NB4 (cell line): ENCODE measurements at regions not wholly inside any gene's neighbourhood (a gene's known extent, or its start where the extent isn't known, plus 50 kb on each side); places are given as distances from the start of the nearest gene placed in this dataset.

Source experiments
- MYC ChIP-seq: IDR thresholded peaks from 2 replicates; pipeline ENCODE4 v1.6.1; 2011; ENCODE audit warnings: low read depth, low read length
- POLR2A ChIP-seq: IDR thresholded peaks from 2 replicates; pipeline ENCODE4 v1.6.1; 2011; ENCODE audit warnings: mild to moderate bottlenecking; ENCODE audit not compliant: insufficient read length; ENCODE audit errors: extremely low read depth
- TF ChIP-seq, protein P1 (sequence below): IDR thresholded peaks from one replicate; pipeline ENCODE4 v1.5.1; 2012; ENCODE audit warnings: low read depth, low read length
- TF ChIP-seq, protein P2 (sequence below): IDR thresholded peaks from 2 replicates; pipeline ENCODE4 v1.6.1; 2011; ENCODE audit warnings: low read depth, low read length

DNA sequence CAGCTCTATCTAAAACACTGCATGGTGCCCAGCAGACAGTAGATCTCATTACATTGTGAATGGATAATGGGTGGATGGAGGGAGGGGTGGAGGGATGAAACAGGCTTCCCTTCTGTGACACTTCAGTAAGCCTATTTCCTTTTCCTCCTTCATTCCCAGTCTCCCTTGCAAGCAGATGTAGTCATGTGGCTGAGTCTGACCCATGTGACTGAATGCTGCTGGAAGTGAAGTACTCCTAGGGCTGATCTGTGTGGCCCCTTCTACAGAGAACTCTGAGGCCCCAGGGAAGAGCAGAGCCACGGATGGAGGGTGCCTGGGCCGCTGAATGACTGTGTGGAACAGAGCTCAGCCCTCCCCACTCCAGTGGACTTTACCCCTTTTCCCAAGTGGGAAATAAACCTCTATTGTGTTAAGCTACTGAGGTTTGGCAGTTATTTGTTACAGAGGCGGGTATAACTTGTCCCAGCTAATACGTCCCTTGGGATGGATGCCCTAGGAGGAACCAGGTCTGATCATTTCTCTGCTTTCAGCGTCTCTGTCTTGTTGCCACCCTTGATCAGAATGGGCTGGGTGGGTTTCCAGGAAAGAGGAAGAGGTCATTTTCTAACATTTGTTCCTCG lies 176.1 kb upstream of the MVB12B start:
- TF ChIP-seq, protein P1, sequence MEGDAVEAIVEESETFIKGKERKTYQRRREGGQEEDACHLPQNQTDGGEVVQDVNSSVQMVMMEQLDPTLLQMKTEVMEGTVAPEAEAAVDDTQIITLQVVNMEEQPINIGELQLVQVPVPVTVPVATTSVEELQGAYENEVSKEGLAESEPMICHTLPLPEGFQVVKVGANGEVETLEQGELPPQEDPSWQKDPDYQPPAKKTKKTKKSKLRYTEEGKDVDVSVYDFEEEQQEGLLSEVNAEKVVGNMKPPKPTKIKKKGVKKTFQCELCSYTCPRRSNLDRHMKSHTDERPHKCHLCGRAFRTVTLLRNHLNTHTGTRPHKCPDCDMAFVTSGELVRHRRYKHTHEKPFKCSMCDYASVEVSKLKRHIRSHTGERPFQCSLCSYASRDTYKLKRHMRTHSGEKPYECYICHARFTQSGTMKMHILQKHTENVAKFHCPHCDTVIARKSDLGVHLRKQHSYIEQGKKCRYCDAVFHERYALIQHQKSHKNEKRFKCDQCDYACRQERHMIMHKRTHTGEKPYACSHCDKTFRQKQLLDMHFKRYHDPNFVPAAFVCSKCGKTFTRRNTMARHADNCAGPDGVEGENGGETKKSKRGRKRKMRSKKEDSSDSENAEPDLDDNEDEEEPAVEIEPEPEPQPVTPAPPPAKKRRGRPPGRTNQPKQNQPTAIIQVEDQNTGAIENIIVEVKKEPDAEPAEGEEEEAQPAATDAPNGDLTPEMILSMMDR = no peak
- TF ChIP-seq POLR2A (no peak), MYC (no peak)
- TF ChIP-seq, protein P2, sequence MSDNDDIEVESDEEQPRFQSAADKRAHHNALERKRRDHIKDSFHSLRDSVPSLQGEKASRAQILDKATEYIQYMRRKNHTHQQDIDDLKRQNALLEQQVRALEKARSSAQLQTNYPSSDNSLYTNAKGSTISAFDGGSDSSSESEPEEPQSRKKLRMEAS = no peak
